GM12878 (cell line): ENCODE measurements at regions not wholly inside any gene's neighbourhood (a gene's known extent, or its start where the extent isn't known, plus 50 kb on each side); places are given as distances from the start of the nearest gene placed in this dataset.

ENCODE experiments used
- ATAC-seq: fragments of 200-7000 bp; cut with Tn5 transposase; 3 replicates; pipeline ENCODE4 v1.9.1; 2020; ENCODE audit warnings: mild to moderate bottlenecking, moderate library complexity
- BruUV-seq: library from RNA; stranded (reverse); fragments of 400-500 nt; replicated peaks from 2 replicates; lab custom pipeline; 2021; lab: Mats Ljungman, UMichigan
- CTCF ChIA-PET: fragments of 300-600 bp; sonication (Branson Sonifier 250); formaldehyde crosslinking; extraction: SDS; loops from one replicate; lab custom pipeline; 2021; ENCODE audit warnings: inconsistent platforms; lab: Yijun Ruan, JAX
- POLR2A ChIA-PET: fragments of 350-600 bp; formaldehyde crosslinking; extraction: SDS; loops from one replicate; lab custom pipeline; 2021; ENCODE audit warnings: inconsistent platforms; lab: Charles Lee
- RAD21 ChIA-PET: fragments of 300-600 bp; sonication (Branson Sonifier 250); formaldehyde crosslinking; loops from one replicate; lab custom pipeline; 2023; ENCODE audit warnings: antibody characterized with exemption; ENCODE audit not compliant: unreplicated experiment; lab: Charles Lee
- SMC1A ChIA-PET: fragments of 300-600 bp; sonication (Branson Sonifier 250); formaldehyde crosslinking; loops from one replicate; lab custom pipeline; 2023; ENCODE audit not compliant: unreplicated experiment, uncharacterized antibody; lab: Charles Lee
- DNase-seq: peaks from one replicate; pipeline ENCODE4 v3.0.0-alpha.2; 2011; ENCODE audit warnings: low read depth, low spot score
- FAIRE-seq: peaks from 3 replicates; lab custom pipeline; 2011; peaks lifted over from hg19 to GRCh38; lab: Jason Lieb, UNC
- H2AFZ ChIP-seq: 2 replicates; pipeline ENCODE4 v1.6.0; 2011; ENCODE audit warnings: low read depth, low read length, control low read depth; ENCODE audit not compliant: control insufficient read depth
- H3K27ac ChIP-seq: 2 replicates; pipeline ENCODE4 v1.5.1; 2011; ENCODE audit warnings: control low read depth; ENCODE audit not compliant: control insufficient read depth, insufficient read depth
- H3K27me3 ChIP-seq, 2 experiments: replicated peaks in 1 of 2; 2 replicates each; pipeline versions ENCODE4 v1.6.0 to v1.6.1; 2011; ENCODE audit warnings: low read length in 1 of 2; ENCODE audit not compliant: control insufficient read depth in 2 of 2, insufficient read depth in 2 of 2
- H3K36me3 ChIP-seq, 2 experiments: 2 replicates each; pipeline ENCODE4 v1.5.1; 2011; ENCODE audit warnings: low read length in 1 of 2; ENCODE audit not compliant: control insufficient read depth in 2 of 2, insufficient read depth in 2 of 2
- H3K4me1 ChIP-seq: 2 replicates; pipeline ENCODE4 v1.6.1; 2011; ENCODE audit warnings: mild to moderate bottlenecking, low read length, moderate library complexity, mixed read lengths; ENCODE audit not compliant: control insufficient read depth, insufficient read depth
- H3K4me2 ChIP-seq: 2 replicates; pipeline ENCODE4 v1.6.0; 2011; ENCODE audit warnings: control low read depth; ENCODE audit not compliant: control insufficient read depth, insufficient read depth
- H3K4me3 ChIP-seq: fragments of 200-600 bp; sonication (generic); 2 replicates; pipeline ENCODE4 v1.5.1; 2016
- H3K79me2 ChIP-seq: 2 replicates; pipeline ENCODE4 v1.6.0; 2011; ENCODE audit warnings: low read length; ENCODE audit not compliant: control insufficient read depth, insufficient read depth
- H3K9ac ChIP-seq: 2 replicates; pipeline ENCODE4 v1.8.0; 2011; ENCODE audit warnings: low read length, control low read depth, mixed read lengths; ENCODE audit not compliant: control insufficient read depth, insufficient read depth
- H3K9me3 ChIP-seq: replicated peaks from 3 replicates; pipeline ENCODE4 v1.5.1; 2011; ENCODE audit warnings: mild to moderate bottlenecking, low read length; ENCODE audit not compliant: control insufficient read depth, insufficient read depth
- H4K20me1 ChIP-seq: 2 replicates; pipeline ENCODE4 v1.6.0; 2011; ENCODE audit not compliant: control insufficient read depth, insufficient read depth
- ATF3 ChIP-seq: IDR thresholded peaks from 2 replicates; pipeline ENCODE4 v1.6.1; 2011; ENCODE audit warnings: low read depth, mild to moderate bottlenecking, low read length, moderate library complexity, borderline replicate concordance; ENCODE audit errors: extremely low read depth
- CBX3 ChIP-seq: fragments of 200-600 bp; sonication (generic); IDR thresholded peaks from 2 replicates; pipeline ENCODE4 v1.6.1; 2016; ENCODE audit warnings: low read depth, borderline replicate concordance
- ESRRA ChIP-seq: IDR thresholded peaks from 2 replicates; pipeline ENCODE4 v1.6.1; 2012; ENCODE audit warnings: mild to moderate bottlenecking, low read length, improper control_type of control experiment
- IRF3 ChIP-seq: fragments of 450-650 bp; IDR thresholded peaks from 2 replicates; pipeline ENCODE4 v1.6.1; 2014; ENCODE audit warnings: mild to moderate bottlenecking
- RFX5 ChIP-seq: IDR thresholded peaks from 2 replicates; pipeline ENCODE4 v1.6.1; 2011; ENCODE audit warnings: low read depth, low read length, improper control_type of control experiment
- SUZ12 ChIP-seq: fragments of 200-600 bp; sonication (generic); IDR thresholded peaks from one replicate; pipeline ENCODE4 v1.6.1; 2018; ENCODE audit warnings: antibody characterized with exemption, mild to moderate bottlenecking; ENCODE audit not compliant: unreplicated experiment
- WRNIP1 ChIP-seq: IDR thresholded peaks from 2 replicates; pipeline ENCODE4 v1.6.1; 2011; ENCODE audit warnings: low read depth, low read length, improper control_type of control experiment, borderline replicate concordance
- ZBED1 ChIP-seq: IDR thresholded peaks from 2 replicates; pipeline ENCODE4 v1.6.1; 2016; ENCODE audit warnings: borderline replicate concordance
- ZNF622 ChIP-seq: fragments of 450-650 bp; IDR thresholded peaks from 2 replicates; pipeline ENCODE4 v1.6.1; 2017; ENCODE audit warnings: mild to moderate bottlenecking, inconsistent platforms
- WGBS: methylation state at CpG from one replicate; pipeline ENCODE4 v1.1.6; 2016; ENCODE audit warnings: low lambda C conversion rate; ENCODE audit not compliant: insufficient replicate concordance, insufficient coverage; ENCODE audit errors: missing lambda C conversion rate; 5-methylcytosine and 5-hydroxymethylcytosine counted together
- in situ Hi-C: fragments of 300-500 bp; cut with MboI; formaldehyde crosslinking; loops from 9 replicates; pipeline ENCODE4 v1.14.3; 2018; ENCODE audit warnings: mixed read lengths
- intact Hi-C: fragments of 100-400 bp; cut with micrococcal nuclease; formaldehyde crosslinking; loops from one replicate; pipeline ENCODE4 v1.14.2; 2022; ENCODE audit not compliant: unreplicated experiment
- TF ChIP-seq, protein P1 (sequence below): IDR thresholded peaks from 2 replicates; pipeline ENCODE4 v1.6.1; 2012; ENCODE audit warnings: mild to moderate bottlenecking, low read depth, low read length
- TF ChIP-seq, protein P2 (sequence below): IDR thresholded peaks from 2 replicates; pipeline ENCODE4 v1.6.1; 2012; ENCODE audit warnings: low read depth, low read length, improper control_type of control experiment

GRCh38 chr5:104266161-104266560, 703.6 kb upstream of the NUDT12 start:
- no peak overlapping the region for H2AFZ ChIP-seq
- no TSS peak for BruUV-seq
- DNase-seq (no peak), ATAC-seq (no peak), FAIRE-seq (no peak)
- no peaks in the 10 kb centered on the region for H3K79me2 ChIP-seq
- no peaks in the 10 kb centered on the region for H3K36me3 ChIP-seq
- ChIA-PET POLR2A (no interaction called here), CTCF (no interaction called here), SMC1A (no interaction called here), RAD21 (no interaction called here)
- H3K4me1 ChIP-seq = no peaks in the 10 kb centered on the region
- no peak overlapping the region for H3K27ac ChIP-seq
- TF ChIP-seq CBX3 (no peak), WRNIP1 (no peak), SUZ12 (no peak), RFX5 (no peak), ATF3 (no peak)
- H3K9ac ChIP-seq = no peak overlapping the region
- 28% methylated on average over 1 of the region's 1 CpG for WGBS
- H3K4me2 ChIP-seq = no peak overlapping the region
- in situ Hi-C loops (no loop called here), intact Hi-C loops (no loop called here)
- H3K9me3 ChIP-seq = no peaks in the 10 kb centered on the region
- H4K20me1 ChIP-seq = no peaks in the 10 kb centered on the region
- H3K4me3 ChIP-seq = no peak overlapping the region
- H3K27me3 ChIP-seq = no peaks in the 10 kb centered on the region

- DNase-seq (no peak), FAIRE-seq (no peak), ATAC-seq (no peak)
- SMC1A ChIA-PET = no interaction called here
- BruUV-seq = no TSS peak
- CTCF ChIA-PET = no interaction called here
- Histone ChIP-seq H3K9me3 (no peaks in the 10 kb centered on the region), H3K9ac (no peak overlapping the region), H3K27ac (no peak overlapping the region), H3K4me2 (no peak overlapping the region), H4K20me1 (no peaks in the 10 kb centered on the region), H3K4me1 (no peaks in the 10 kb centered on the region), H2AFZ (no peak overlapping the region), H3K79me2 (no peaks in the 10 kb centered on the region), H3K4me3 (no peak overlapping the region), H3K36me3 (no peaks in the 10 kb centered on the region), H3K27me3 (no peaks in the 10 kb centered on the region)
- RAD21 ChIA-PET = no interaction called here
- intact Hi-C loops (no loop called here), in situ Hi-C loops (no loop called here)
- POLR2A ChIA-PET = no interaction called here
- WGBS = 90% methylated on average over 1 of the region's 1 CpG
- TF ChIP-seq IRF3 = no peak
- TF ChIP-seq, protein P1, sequence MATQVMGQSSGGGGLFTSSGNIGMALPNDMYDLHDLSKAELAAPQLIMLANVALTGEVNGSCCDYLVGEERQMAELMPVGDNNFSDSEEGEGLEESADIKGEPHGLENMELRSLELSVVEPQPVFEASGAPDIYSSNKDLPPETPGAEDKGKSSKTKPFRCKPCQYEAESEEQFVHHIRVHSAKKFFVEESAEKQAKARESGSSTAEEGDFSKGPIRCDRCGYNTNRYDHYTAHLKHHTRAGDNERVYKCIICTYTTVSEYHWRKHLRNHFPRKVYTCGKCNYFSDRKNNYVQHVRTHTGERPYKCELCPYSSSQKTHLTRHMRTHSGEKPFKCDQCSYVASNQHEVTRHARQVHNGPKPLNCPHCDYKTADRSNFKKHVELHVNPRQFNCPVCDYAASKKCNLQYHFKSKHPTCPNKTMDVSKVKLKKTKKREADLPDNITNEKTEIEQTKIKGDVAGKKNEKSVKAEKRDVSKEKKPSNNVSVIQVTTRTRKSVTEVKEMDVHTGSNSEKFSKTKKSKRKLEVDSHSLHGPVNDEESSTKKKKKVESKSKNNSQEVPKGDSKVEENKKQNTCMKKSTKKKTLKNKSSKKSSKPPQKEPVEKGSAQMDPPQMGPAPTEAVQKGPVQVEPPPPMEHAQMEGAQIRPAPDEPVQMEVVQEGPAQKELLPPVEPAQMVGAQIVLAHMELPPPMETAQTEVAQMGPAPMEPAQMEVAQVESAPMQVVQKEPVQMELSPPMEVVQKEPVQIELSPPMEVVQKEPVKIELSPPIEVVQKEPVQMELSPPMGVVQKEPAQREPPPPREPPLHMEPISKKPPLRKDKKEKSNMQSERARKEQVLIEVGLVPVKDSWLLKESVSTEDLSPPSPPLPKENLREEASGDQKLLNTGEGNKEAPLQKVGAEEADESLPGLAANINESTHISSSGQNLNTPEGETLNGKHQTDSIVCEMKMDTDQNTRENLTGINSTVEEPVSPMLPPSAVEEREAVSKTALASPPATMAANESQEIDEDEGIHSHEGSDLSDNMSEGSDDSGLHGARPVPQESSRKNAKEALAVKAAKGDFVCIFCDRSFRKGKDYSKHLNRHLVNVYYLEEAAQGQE = no peak
- TF ChIP-seq, protein P2, sequence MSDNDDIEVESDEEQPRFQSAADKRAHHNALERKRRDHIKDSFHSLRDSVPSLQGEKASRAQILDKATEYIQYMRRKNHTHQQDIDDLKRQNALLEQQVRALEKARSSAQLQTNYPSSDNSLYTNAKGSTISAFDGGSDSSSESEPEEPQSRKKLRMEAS = no peak
- TF ChIP-seq ZBED1 = no peak
- no peak for TF ChIP-seq ZNF622
- TF ChIP-seq ESRRA = no peak
Measured at GRCh38 chr5:104265531-104266140, 703.0 kb upstream of the NUDT12 start.
